ENCODE measurements at regions not wholly inside any gene's neighbourhood (a gene's known extent, or its start where the extent isn't known, plus 50 kb on each side); places are given as distances from the start of the nearest gene placed in this dataset.
"Not testable (repeated sequence)": the region's sequence is repeated elsewhere in the genome, so short reads cannot be mapped to it uniquely, and the experiment has no call there.

DNA sequence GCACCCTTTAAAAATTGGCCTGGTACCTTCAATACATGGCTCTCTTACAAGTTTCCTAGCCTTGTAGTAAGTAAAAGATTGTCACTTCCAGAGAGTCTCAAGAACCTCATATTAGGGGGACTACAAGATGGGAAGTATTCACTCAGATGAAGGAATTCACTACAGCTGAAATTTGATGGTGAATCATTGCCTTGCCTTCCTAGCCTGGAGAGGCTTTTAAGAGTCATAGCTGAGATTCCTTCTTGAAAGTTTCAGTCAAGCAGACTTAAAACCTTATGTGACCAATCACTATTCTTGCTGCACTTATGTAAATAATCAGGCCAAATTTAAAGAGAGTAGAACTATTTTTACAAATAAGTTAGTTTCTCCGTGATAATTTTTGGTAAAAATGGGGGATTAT lies 451.6 kb downstream of the TRHDE start:
- DNase-seq = no peak

DNA sequence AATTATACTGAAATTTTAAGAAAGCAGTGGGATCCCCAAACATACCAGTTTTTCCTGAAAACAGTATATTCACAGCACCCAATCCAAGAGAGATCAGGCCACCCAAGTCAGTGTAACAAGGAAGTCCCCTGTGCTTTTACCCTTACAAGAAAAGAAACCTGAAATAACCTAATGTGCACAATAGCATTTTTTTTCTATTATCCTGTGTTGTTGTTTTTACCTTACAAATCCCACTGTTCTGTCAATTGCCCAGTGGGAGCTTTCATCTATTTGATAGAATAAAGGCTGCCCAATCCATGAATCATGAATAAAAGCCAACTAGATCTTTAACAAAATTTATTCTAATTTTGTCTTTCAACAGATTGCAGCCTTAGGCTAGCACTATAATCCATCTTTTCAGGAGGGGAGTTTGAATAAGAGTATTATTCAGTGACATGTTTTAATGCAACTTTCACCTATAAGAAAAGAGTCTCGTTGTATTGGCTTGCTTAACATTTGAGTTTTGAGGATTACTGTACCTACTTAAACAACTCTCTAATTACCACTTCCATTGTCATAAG lies 457.4 kb downstream of the TRHDE start:
- no peak for DNase-seq

GRCh38 chr12:72734581-72734980 lies 462.4 kb downstream of the TRHDE start:
- peak; percentile 4 for DNase-seq

- peak; percentile 62 for DNase-seq
Observed at GRCh38 chr12:72738811-72739210, 466.6 kb downstream of the TRHDE start.

- DNase-seq = no peak
Observed at GRCh38 chr12:72740064-72740463, 467.9 kb downstream of the TRHDE start.

GRCh38 chr12:72742568-72742967 lies 470.4 kb downstream of the TRHDE start:
- no peak for DNase-seq

GRCh38 chr12:72746048-72746447 lies 473.9 kb downstream of the TRHDE start:
- DNase-seq = no peak

GRCh38 chr12:72747111-72747849 lies 475.1 kb downstream of the TRHDE start:
- peak; percentile 22 for DNase-seq

DNA sequence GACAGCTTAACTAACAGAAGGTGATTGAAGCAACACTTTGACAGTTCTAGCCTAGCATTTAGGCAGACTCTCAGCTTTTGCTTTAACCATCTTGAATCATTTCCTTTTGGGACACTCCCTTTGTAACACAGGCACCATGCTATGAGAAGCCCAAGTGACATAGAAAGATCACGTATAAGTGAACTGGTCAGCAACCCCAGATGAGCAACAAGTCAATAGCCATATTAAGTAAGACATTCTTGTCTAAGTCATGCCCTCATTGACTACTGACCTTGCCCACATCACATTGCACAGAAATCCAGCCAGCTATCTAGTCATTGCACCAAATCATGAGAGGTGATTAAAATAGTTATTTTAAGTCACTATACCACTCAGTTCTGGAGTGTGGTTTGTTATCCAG lies 476.8 kb downstream of the TRHDE start:
- DNase-seq = no peak

DNA sequence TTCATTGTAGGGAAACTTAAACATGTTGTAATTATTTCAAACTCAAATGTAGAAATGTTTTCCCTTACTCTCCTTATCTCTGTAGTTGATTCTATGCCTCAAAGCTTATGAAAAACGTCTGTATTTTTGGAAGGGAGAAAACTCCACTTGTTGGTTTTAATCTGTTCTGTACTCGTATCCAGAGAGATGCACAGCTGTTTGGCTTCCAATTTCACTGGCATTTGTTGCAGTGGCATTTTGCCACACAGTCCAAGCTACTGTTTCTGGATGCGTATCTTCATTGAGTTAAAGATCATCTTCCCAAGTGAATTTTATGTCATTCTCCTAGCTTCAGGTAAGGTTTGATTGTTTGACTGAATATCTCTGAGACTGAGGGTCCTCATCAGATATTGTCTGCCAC lies 481.4 kb downstream of the TRHDE start:
- DNase-seq = no peak

DNA sequence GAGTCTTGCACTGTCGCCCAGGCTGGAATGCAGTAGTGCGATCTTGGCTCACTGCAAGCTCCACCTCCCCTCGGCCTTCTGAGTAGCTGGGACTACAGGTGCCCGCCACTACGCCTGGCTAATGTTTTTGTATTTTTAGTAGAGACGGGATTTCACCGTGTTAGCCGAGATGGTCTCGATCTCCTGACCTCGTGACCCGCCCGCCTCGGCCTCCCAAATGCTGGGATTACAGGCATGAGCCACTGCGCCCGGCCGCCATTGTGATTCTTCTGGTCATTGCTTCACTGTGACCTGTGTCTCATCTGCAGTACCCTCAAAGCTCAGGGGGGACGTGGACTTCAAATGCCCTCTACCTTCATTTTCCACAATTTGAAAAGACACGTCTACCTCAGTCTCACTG lies 481.9 kb downstream of the TRHDE start:
- not testable (repeated sequence) for DNase-seq

DNA sequence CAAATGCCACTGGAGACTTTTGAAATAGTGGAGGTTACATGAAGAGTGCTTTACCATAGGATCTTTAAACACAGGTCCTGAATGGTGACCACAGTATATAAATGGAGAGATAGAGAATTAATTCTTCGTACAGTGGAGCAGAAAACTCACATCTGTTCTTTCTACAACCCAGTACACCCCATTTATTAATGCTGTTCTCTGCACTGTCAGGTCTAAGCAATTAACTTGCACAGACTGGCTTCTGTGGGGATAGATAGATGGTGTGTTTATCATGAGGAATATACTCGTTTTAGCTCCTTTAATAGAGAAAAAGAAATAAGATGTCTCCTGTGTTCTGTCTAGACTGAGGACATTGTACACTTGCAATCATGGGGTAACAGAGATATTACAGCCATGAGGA lies 494.3 kb downstream of the TRHDE start:
- no peak for DNase-seq

DNA sequence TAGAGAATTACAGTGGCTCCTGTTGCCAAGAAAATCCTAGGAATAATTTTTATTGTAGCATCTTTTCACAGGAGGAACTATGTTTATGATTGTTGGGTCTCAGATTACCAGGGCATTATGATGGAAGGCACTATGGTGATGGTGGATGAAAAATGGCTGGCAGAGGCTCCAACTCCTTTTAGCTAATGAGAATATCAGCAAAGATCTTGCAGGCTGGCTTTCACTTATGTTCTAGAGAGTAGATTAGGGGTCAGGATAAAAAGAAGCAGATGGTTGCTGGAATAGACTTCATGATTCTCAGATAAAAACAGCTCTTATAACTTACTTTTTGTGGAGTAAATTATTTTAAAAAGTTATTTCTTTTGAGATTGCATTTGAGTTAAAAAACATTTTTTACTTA lies 501.9 kb downstream of the TRHDE start:
- DNase-seq = no peak

DNA sequence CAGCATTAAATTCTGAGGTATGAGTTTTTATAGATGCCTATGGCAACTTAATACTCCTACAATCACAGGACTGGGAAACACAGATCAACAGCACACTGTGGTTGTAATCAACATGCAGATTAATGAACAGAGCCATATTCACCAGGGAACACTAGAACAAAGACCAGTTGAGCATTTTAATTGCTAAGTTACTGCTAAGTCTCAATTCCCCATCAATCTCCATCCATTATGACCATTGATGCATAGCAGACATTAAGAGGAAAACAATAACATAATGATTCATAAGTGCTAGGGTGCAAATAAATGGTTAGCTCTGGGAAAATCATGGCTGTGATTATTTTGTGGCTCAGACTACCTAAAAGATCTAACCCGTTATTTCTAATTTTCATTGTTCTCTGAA lies 505.6 kb downstream of the TRHDE start:
- no peak for DNase-seq

DNA sequence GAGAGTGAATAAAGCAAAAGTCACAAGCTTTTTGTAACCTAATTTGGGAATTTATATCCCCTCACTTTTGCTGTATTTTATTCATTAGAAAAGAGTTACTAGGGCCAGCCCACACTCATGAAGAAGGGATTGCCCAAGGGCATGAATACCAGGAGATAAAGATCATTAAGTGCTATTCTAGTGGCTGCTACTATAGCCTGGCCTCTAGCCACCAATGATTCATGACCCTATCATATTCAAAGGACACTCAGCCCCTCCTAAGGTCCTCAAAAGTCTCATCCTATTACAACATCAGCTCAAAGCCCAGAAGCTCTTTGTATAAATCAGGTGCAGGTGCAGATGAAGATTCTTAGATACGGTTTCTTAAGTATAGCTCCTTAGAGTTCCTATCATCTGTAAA lies 518.1 kb downstream of the TRHDE start:
- DNase-seq = no peak

DNA sequence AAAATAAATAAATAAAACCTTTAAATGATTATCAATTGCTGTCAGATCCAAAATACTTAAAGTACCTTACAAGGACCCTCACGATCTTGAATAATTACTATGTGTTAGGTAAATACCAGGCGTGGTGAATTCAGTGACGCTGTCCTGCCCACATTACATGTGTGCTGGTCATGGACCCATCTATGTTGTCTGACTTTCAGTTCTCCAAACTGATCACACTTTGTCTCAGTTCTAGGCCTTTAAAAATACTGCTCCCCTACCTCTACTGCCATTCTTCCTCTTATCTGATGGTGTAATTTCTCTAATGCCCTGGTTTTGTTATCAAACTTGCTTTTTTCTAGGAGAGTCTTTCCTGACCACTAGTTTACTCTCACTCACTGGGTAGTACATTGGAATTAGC lies 520.7 kb downstream of the TRHDE start:
- DNase-seq = no peak

DNA sequence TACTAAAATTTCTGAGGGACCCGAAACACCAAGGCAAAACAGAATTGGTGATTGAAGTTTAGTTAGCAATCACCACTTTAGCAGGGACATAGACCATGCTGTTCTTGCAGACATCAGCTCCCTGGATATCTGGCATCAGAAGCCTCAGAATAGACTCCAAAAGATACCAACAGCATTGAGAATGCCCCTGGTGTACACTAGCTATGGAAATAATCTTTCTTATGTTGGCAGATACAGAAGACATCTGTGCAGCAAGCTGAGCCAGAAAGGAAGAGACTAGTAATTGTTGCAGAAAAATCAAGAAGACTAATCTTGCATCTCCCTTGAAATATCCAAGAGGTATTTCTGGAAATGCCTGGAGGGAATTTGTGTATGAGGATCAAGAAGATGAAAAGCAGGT lies 521.6 kb downstream of the TRHDE start:
- DNase-seq = no peak

GRCh38 chr12:72815421-72815820 lies 543.3 kb downstream of the TRHDE start:
- no peak for DNase-seq

DNA sequence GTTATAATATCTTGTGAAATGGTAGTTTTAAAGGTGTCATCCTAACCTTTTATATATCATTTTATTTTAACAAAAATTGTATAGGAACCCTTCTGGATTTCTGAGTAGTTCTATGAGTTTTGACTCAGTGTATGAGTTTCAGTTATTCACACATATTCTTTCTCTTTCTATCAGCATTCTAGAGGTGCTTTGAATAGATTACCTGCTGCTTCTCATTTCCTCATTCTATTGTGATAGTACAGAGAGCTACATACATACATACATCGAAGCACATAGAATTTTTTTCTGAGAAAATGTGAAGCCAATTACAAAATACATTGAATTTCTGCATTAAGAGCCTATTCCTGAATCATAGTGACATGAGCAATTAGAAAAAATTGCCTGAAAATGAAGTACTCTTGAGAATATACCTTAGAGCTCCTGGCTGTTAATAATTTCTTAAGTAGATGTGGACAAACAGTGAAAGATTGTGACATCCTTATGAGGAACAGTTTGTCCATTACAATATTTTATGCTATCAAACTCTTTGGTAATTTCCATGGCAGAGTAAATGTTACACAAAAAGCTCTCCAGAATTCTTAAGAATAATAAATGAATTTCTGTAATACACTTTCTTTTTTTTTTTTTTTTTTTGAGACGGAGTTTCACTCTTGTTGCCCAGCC lies 556.6 kb downstream of the TRHDE start:
- DNase-seq = no peak

DNA sequence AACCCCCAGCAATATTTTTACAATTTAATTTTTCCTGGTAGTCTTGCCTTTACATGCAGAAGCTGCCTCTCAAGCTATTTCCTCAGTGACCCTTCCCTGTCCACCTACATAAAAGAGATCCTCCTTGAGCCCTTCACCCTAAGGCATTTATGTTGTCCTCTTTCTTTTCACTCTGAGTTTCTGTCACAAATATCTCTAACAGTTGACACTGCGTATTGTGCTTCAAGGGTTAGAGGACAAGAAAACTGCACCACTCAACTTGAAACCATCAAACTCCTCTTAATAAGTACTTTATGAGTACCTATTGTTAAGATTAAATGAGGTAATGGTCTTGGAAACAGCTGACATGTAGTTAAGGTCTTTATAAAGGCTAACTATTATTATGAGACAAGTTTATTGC lies 557.7 kb downstream of the TRHDE start:
- DNase-seq = no peak

DNA sequence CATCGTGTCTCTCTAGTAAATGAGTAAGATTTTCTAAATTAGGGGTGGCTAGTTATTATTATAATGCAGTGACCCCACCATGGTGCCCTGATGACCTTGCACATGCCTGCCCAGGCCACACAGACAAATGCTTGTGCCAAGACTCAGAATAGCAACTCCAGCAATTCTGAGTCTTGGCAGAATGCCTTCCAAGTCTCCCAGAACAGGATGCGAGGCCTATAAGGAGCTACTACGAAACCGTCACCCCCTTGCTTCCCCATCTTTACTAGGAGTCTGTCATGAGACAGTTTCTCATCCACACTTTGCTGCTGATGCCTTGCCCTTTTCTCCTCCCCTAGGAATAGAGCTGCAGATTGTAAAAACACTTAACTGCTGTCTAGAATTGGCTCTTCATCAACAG lies 559.9 kb downstream of the TRHDE start:
- no peak for DNase-seq

DNA sequence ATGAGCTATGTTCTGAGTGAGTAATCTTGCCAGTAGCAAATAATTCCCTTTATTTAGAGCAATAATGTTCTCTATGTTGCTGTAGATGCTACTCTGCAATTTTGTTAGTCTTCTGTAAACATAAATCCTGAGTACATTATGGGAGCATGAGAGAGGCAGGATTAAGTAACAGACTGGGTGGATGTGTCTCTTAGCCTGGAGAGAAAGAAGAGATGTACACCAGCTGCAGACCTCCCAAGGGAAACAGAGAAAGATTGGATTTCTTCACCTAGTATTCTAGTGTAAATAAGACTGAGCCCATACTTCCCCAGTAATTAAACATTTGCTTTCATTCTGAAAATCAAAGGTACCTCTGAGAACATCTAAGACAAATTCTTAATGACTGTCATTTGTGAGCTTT lies 564.0 kb downstream of the TRHDE start:
- no peak for DNase-seq

- peak; percentile 64 for DNase-seq
Observed at GRCh38 chr12:72839696-72840095, 567.5 kb downstream of the TRHDE start.

- no peak for DNase-seq
Observed at GRCh38 chr12:72863671-72864070, 591.5 kb downstream of the TRHDE start.

GRCh38 chr12:72865921-72866320 lies 593.8 kb downstream of the TRHDE start:
- DNase-seq = no peak
